Ovary (tissue), 3 donors: ENCODE measurements at regions not wholly inside any gene's neighbourhood (a gene's known extent, or its start where the extent isn't known, plus 50 kb on each side); places are given as distances from the start of the nearest gene placed in this dataset.

Experiments
- CTCF ChIP-seq, 3 donors: fragments of 450-650 bp in 2 of 3; fragments of 200-600 bp in 1 of 3; IDR thresholded peaks; one replicate each; pipeline versions ENCODE4 v1.5.1 to v1.8.0; 2016 to 2022; ENCODE audit warnings: antibody characterized with exemption in 3 of 3, mild to moderate bottlenecking in 1 of 3
- POLR2A ChIP-seq: fragments of 450-650 bp; IDR thresholded peaks from one replicate; pipeline ENCODE4 v1.6.1; 2017; ENCODE audit warnings: antibody characterized with exemption, mild to moderate bottlenecking, moderate library complexity
- donor health status: DM: no; HTN: no; CAD: no.

DNA sequence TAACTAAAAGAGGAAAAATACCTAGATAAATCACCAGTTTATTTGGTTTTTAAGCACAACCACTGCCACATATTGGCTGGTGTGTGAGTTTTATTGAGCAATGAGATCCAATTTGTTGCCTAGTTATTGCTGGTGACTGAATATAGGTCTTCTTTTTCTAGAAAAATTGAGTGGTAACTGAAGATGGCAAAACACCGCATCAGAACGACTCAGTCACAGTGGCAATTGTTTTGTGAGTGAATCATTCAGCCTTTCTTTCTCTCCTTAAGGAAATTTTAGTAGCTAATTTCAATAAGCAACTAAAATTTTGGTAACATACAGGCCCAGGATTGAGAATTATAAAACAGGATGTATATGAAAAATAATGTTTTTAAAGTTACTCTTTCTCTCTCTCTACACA lies 533.0 kb downstream of the KCNA4 start:
- TF ChIP-seq POLR2A (no peak), CTCF (IDR thresholded peaks at IDR 0.05) (no peak)
